ENCODE measurements at regions not wholly inside any gene's neighbourhood (a gene's known extent, or its start where the extent isn't known, plus 50 kb on each side); places are given as distances from the start of the nearest gene placed in this dataset.

DNA sequence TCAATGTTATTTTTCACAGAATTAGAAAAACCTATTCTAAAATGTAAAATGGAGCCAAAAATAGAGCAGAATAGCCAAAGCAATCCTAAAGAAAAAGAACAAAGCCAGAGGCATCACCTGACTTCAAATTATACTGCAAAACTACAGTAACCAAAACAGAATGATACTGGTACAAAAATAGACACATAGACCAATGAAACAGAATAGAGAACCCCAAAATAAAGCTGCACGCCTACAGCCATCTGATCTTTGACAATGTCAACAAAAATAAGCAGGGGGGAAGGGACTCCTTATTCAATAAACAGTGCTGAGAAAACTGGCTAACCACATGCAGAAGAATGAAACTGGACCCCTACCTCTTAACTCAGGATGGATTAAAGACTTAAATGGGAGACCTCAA lies 65.8 kb upstream of the PDE4D start:
- no peak for DNase-seq (ENCODE audit: low spot score)

DNA sequence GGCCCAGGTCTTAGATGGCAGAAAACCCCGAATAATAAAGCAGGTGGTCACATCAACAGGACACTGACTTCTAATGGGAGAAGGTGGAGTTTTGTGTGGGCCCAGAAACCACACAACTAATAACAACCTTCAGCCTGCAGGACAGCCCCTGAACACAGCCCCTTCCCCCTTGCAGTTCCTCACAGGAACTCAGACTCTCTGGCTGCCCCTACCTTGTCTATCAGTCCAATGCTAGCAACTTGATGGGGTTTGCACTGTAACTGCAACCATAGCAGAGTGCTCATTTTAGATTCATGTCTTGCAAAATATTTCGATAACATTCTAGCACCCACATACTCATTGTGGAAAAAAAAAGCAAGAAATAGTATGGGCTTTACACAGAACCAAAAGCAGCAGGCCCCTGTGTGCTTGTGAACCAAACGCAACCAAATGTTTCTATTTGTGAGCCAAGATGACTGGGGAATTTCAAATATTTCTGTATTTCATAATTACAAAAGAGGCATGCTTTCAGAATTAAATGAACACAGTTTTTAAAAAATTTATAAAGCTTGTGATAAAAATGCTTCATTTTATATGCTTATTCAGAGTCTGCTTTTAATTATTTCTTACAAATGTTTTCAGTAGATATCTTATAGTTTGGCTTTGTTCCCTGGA lies 62.7 kb upstream of the PDE4D start:
- DNase-seq (ENCODE audit: low spot score) = no peak

DNA sequence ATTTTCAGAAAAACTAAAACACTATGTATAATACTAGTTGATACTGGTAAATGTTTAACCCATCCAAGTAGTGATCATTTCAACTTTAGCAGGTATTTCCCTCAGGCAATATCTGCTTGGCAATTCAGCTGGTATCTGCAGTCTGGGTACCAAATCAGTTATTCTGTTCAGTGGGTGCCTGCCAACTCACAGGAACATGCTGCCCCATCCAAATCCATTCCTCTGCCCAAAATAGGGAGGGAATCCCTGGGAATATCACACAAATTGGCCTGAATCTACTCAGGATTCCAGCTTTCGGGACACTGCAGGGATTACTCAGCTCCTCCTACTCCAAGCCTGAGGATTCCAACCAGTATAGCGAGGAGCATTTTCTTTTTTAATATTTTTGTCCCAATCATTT lies 61.7 kb upstream of the PDE4D start:
- DNase-seq (ENCODE audit: low spot score) = no peak

DNA sequence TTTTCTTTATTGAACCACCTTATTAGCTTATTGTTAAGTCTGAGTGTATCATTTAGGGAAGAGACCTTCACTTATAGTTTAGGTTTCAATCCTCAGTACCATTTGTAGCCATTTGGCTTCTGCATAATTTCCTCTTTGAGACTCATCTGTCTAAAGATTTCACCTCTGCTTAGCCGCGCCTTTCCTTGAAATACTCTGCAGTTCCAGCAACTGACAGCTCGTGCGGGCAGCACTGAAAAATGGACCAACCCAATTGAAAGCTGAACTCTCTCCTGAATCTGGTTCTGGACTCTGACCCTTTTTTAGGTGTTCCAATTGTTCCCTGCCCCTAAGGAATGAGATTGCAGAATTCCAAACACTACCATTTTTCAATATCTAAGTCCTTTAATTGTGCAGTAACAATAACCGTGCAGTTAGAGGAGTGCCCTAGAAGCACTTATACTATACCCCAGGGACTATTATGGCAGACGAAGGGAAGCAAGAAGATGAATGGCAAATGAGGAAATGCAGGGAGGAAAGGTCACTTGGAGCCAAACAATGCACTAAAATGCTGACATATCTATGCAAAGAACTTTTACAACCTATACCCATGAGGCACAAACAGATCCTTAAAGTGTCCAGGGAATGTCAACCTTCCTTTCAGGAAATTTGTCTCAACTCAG lies 50.1 kb upstream of the PDE4D start:
- no peak for DNase-seq (ENCODE audit: low spot score)

Measured in H4 (cell line).